Uterus (tissue), 2 donors: ENCODE measurements at regions not wholly inside any gene's neighbourhood (a gene's known extent, or its start where the extent isn't known, plus 50 kb on each side); places are given as distances from the start of the nearest gene placed in this dataset.

ENCODE experiments used
- POLR2A ChIP-seq, 2 donors: fragments of 450-650 bp; IDR thresholded peaks; one replicate each; pipeline ENCODE4 v1.6.1; 2016; ENCODE audit warnings: antibody characterized with exemption in 2 of 2, mild to moderate bottlenecking in 1 of 2, moderate library complexity in 1 of 2
- TF ChIP-seq, protein P1 (sequence below), 4 experiments: fragments of 200-600 bp in 2 of 4; fragments of 450-650 bp in 2 of 4; sonication (generic) in 2 of 4; IDR thresholded peaks; one replicate each; pipeline ENCODE4 v1.5.1; 2016 to 2019; ENCODE audit warnings: antibody characterized with exemption in 4 of 4, mild to moderate bottlenecking in 2 of 4, moderate library complexity in 1 of 4

DNA sequence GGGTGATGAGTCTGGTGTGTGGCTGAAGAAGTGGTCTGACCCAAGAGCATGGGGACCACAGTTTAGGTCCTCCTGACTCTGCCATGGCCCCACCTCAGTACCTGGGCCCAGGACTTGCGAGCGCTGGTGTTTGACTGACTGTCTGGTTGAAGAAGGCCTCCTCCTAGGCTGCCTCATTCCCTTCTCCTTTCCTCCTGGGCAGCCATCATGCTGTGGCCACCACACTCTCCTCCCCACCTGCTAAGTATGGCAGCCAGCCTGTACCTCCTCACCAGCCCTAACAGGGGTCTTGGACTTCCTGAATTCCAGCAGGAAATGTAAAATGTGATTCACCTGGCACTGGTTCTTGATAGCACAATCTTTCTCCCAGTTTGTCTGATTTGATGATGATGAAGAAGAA is 156.8 kb upstream of the GPR26 start:
- TF ChIP-seq, protein P1, sequence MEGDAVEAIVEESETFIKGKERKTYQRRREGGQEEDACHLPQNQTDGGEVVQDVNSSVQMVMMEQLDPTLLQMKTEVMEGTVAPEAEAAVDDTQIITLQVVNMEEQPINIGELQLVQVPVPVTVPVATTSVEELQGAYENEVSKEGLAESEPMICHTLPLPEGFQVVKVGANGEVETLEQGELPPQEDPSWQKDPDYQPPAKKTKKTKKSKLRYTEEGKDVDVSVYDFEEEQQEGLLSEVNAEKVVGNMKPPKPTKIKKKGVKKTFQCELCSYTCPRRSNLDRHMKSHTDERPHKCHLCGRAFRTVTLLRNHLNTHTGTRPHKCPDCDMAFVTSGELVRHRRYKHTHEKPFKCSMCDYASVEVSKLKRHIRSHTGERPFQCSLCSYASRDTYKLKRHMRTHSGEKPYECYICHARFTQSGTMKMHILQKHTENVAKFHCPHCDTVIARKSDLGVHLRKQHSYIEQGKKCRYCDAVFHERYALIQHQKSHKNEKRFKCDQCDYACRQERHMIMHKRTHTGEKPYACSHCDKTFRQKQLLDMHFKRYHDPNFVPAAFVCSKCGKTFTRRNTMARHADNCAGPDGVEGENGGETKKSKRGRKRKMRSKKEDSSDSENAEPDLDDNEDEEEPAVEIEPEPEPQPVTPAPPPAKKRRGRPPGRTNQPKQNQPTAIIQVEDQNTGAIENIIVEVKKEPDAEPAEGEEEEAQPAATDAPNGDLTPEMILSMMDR (IDR thresholded peaks at IDR 0.05): no peak
- TF ChIP-seq POLR2A (IDR thresholded peaks at IDR 0.05): no peak
